BE2C (cell line): ENCODE measurements at regions not wholly inside any gene's neighbourhood (a gene's known extent, or its start where the extent isn't known, plus 50 kb on each side); places are given as distances from the start of the nearest gene placed in this dataset.

Experiments
- DNase-seq: peaks from one replicate; pipeline ENCODE4 v3.0.0-alpha.2; 2020
- H3K27me3 ChIP-seq: fragments of 250-450 bp; sonication (Bioruptor Pico); 2 replicates; pipeline ENCODE4 v1.5.1; 2020; ENCODE audit warnings: mild to moderate bottlenecking
- H3K36me3 ChIP-seq: fragments of 250-450 bp; sonication (Bioruptor Pico); 2 replicates; pipeline ENCODE4 v1.5.1; 2020; ENCODE audit warnings: mild to moderate bottlenecking
- H3K4me1 ChIP-seq: fragments of 250-450 bp; sonication (Bioruptor Pico); 2 replicates; pipeline ENCODE4 v1.5.1; 2020
- H3K4me3 ChIP-seq: 2 replicates; pipeline ENCODE4 v1.5.1; 2011; ENCODE audit warnings: low read depth, low read length
- H3K9me3 ChIP-seq: fragments of 250-450 bp; sonication (Bioruptor Pico); 2 replicates; pipeline ENCODE4 v1.5.1; 2020
- CTCF ChIP-seq: IDR thresholded peaks from 2 replicates; pipeline ENCODE4 v1.5.1; 2012; ENCODE audit warnings: mild to moderate bottlenecking, low read depth, low read length

- no peak overlapping the region for H3K4me3 ChIP-seq
- H3K36me3 ChIP-seq, result no peaks in the 10 kb centered on the region
- DNase-seq, result no peak
- no peaks in the 10 kb centered on the region for H3K27me3 ChIP-seq
- no peaks in the 10 kb centered on the region for H3K9me3 ChIP-seq
- no peak for TF ChIP-seq CTCF
- H3K4me1 ChIP-seq, result no peaks in the 10 kb centered on the region
These were observed 61.8 kb upstream of the PTPRD start for GRCh38 chr9:10674586-10674985.

- Histone ChIP-seq H3K9me3 (no peaks in the 10 kb centered on the region), H3K4me1 (no peaks in the 10 kb centered on the region), H3K4me3 (no peak overlapping the region), H3K36me3 (no peaks in the 10 kb centered on the region), H3K27me3 (no peaks in the 10 kb centered on the region)
- TF ChIP-seq CTCF, result no peak
- no peak for DNase-seq
These were observed 65.2 kb upstream of the PTPRD start for GRCh38 chr9:10678010-10678409.

- DNase-seq, result no peak
- Histone ChIP-seq H3K27me3 (no peaks in the 10 kb centered on the region), H3K36me3 (no peaks in the 10 kb centered on the region), H3K9me3 (no peaks in the 10 kb centered on the region), H3K4me3 (no peak overlapping the region), H3K4me1 (no peaks in the 10 kb centered on the region)
- TF ChIP-seq CTCF, result no peak
These were observed 66.0 kb upstream of the PTPRD start for GRCh38 chr9:10678790-10679189.

- Histone ChIP-seq H3K4me3 (no peak overlapping the region), H3K27me3 (no peaks in the 10 kb centered on the region), H3K9me3 (no peaks in the 10 kb centered on the region), H3K4me1 (no peaks in the 10 kb centered on the region), H3K36me3 (no peaks in the 10 kb centered on the region)
- no peak for DNase-seq
- TF ChIP-seq CTCF, result no peak
These were observed 74.1 kb upstream of the PTPRD start for GRCh38 chr9:10686943-10687342.

- no peak for TF ChIP-seq CTCF
- no peak for DNase-seq
- H3K27me3 ChIP-seq, result no peaks in the 10 kb centered on the region
- no peaks in the 10 kb centered on the region for H3K36me3 ChIP-seq
- H3K4me1 ChIP-seq, result no peaks in the 10 kb centered on the region
- no peaks in the 10 kb centered on the region for H3K9me3 ChIP-seq
- H3K4me3 ChIP-seq, result no peak overlapping the region
These were observed 77.7 kb upstream of the PTPRD start for GRCh38 chr9:10690546-10690945.

GRCh38 chr9:10697044-10697443 is 84.2 kb upstream of the PTPRD start:
- Histone ChIP-seq H3K36me3 (no peaks in the 10 kb centered on the region), H3K4me1 (no peaks in the 10 kb centered on the region), H3K9me3 (no peaks in the 10 kb centered on the region), H3K4me3 (no peak overlapping the region), H3K27me3 (no peaks in the 10 kb centered on the region)
- no peak for DNase-seq
- TF ChIP-seq CTCF, result no peak
